ENCODE measurements at regions not wholly inside any gene's neighbourhood (a gene's known extent, or its start where the extent isn't known, plus 50 kb on each side); places are given as distances from the start of the nearest gene placed in this dataset.
"Not testable (repeated sequence)": the region's sequence is repeated elsewhere in the genome, so short reads cannot be mapped to it uniquely, and the experiment has no call there.

DNA sequence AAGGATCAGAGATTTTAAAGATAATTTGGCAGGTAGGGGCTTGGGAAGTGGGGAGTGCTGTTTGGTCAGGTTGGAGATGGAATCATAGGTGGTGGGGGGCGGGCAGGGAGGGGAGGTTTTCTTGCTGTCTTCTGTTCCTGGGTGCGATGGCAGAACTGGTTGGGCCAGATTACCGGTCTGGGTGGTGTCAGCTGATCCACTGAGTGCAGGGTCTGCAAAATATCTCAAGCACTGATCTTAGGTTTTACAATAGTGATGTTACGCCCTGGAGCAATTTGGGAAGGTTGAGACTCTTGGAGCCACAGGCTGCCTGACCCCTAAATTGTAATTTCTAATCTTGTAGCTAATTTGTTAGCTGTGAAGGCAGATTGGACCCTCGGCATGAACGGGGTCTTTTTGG, 78.0 kb upstream of the PARP8 start:
- DNase-seq (ENCODE audit: low read depth, low spot score), result not testable (repeated sequence)

DNA sequence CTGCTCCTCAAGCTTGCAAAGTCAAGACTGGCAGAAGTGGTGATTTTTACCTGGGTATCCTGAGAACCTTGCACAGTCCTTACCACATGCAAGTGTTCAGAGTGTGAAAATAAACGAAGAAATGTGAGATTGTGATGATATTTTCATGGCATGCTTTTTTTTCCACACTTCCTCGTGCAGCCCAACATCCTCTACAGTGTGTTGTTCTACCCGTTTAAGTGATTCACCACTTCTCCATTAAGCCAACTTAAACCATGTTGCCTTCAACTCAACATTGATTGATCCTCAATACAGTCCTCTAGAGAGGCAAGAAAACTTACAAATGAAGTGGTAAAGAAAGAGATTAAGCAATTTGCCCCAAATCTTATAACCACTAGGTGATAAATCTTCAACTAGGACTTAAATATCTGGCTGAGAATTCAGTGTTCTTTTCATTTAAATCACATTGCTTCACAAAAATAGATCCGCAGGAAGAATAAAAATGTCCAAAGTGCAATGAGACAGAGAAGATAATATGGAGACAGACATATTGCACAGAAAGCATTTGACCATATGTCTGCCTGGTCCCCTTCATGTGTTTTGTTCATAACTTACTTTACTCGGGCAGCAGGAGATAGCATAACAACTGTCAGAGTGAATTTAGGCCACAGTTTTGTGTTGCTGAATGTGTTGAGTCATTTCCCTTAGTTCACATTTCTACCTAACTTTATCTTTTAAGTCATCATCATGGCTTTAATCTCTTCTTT, 75.8 kb upstream of the PARP8 start:
- DNase-seq (ENCODE audit: low read depth, low spot score), result not testable (repeated sequence)

- DNase-seq (ENCODE audit: low read depth, low spot score), result not testable (repeated sequence)
Measured at GRCh38 chr5:50591338-50591737, 75.1 kb upstream of the PARP8 start.

- no peak for DNase-seq (ENCODE audit: low read depth, low spot score)
Measured at GRCh38 chr5:50593681-50594080, 72.8 kb upstream of the PARP8 start.

GRCh38 chr5:50595199-50595598, 71.2 kb upstream of the PARP8 start:
- DNase-seq (ENCODE audit: low read depth, low spot score), result peak; percentile 20

GRCh38 chr5:50601576-50601975, 64.9 kb upstream of the PARP8 start:
- DNase-seq (ENCODE audit: low read depth, low spot score), result not testable (repeated sequence)

- DNase-seq (ENCODE audit: low read depth, low spot score), result no peak
Measured at GRCh38 chr5:50606179-50606578, 60.3 kb upstream of the PARP8 start.

GRCh38 chr5:50607456-50607855, 59.0 kb upstream of the PARP8 start:
- DNase-seq (ENCODE audit: low read depth, low spot score), result not testable (repeated sequence)

DNA sequence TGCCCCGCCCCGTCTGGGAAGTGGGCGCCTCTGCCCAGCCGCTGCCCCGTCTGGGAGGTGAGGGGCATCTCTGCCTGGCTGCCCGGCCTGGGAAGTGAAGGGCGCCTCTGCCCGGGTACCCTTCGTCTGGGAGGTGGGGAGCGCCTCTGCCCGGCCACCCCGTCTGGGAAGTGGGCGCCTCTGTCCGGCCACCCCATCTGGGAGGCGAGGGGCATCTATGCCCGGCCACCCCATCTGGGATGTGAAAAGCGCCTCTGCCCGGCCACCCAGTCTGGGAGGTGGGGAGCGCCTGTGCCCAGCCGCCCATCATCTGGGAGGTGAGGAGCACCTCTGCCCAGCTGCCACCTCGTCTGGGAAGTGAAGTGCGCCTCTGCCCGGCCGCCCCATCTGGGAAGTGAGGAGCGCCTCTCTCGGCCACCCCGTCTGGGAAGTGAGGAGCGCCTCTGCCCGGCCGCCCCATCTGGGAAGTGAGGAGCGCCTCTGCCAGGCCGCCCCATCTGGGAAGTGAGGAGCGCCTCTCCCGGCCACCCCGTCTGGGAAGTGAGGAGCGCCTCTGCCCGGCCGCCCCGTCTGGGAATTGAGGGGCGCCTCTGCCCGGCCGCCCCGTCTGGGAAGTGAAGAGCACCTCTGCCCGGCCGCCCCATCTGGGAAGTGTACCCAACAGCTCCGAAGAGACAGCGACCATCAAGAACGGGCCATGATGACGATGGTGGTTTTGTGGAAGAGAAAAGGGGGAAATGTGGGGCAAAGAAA, 58.3 kb upstream of the PARP8 start:
- not testable (repeated sequence) for DNase-seq (ENCODE audit: low read depth, low spot score)

GRCh38 chr5:50613057-50613456, 53.4 kb upstream of the PARP8 start:
- not testable (repeated sequence) for DNase-seq (ENCODE audit: low read depth, low spot score)

Measured in smooth muscle cell of the brain vasculature (primary cell).